SK-N-MC (cell line): ENCODE measurements at regions not wholly inside any gene's neighbourhood (a gene's known extent, or its start where the extent isn't known, plus 50 kb on each side); places are given as distances from the start of the nearest gene placed in this dataset.

Experiments used
- DNase-seq: peaks from one replicate; pipeline ENCODE4 v3.0.0-alpha.2; 2011; ENCODE audit warnings: low read depth, low spot score
- H3K27ac ChIP-seq: fragments of 200-600 bp; sonication (generic); 2 replicates; pipeline ENCODE4 v1.5.1; 2016; ENCODE audit warnings: mixed run types
- H3K36me3 ChIP-seq: fragments of 200-600 bp; sonication (generic); 2 replicates; pipeline ENCODE4 v1.6.1; 2017; ENCODE audit warnings: antibody characterized with exemption, low read length, mixed read lengths; ENCODE audit not compliant: insufficient read depth
- H3K4me3 ChIP-seq: fragments of 200-600 bp; sonication (generic); 2 replicates; pipeline ENCODE4 v1.5.1; 2016
- H3K9ac ChIP-seq: fragments of 200-600 bp; sonication (generic); 2 replicates; pipeline ENCODE4 v1.8.0; 2017; ENCODE audit warnings: mixed run types, mixed read lengths; ENCODE audit not compliant: insufficient read length
- H3K9me3 ChIP-seq: fragments of 200-600 bp; sonication (generic); 2 replicates; pipeline ENCODE4 v1.6.1; 2017; ENCODE audit warnings: low read depth, mild to moderate bottlenecking, antibody characterized with exemption, low read length, moderate library complexity, mixed read lengths
- EZH2 ChIP-seq: fragments of 200-600 bp; sonication (generic); IDR thresholded peaks from one replicate; pipeline ENCODE4 v1.6.1; 2017; ENCODE audit warnings: antibody characterized with exemption
- FOXP2 ChIP-seq: optimal IDR thresholded peaks from 2 replicates; pipeline ENCODE3; 2011; ENCODE audit warnings: mild to moderate bottlenecking, moderate library complexity; ENCODE audit not compliant: insufficient read depth; ENCODE audit errors: extremely low read length, control extremely low read depth
- POLR2AphosphoS5 ChIP-seq: IDR thresholded peaks from 2 replicates; pipeline ENCODE4 v1.6.1; 2012; ENCODE audit warnings: mild to moderate bottlenecking, low read depth, low read length, borderline replicate concordance

DNA sequence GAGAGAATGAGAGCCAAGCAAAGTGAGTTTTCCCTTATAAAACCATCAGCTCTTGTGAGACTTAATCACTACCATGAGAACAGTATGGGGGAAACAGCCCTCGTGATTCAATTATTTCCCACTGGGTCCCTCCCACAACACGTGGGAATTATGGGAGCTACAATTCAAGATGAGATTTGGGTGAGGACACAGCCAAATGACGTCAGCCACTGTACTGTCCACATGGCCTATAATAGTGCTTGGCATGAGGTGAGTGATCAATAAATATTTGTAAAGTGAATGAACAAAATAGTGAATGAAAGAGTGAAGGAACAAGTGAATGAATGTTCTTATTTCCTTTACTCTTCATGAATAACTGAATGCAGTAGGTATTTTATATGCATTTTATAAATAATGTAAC, 199.1 kb upstream of the GOT2 start:
- Histone ChIP-seq H3K4me3 (no peak overlapping the region), H3K27ac (no peak overlapping the region), H3K9ac (no peak overlapping the region), H3K36me3 (no peaks in the 10 kb centered on the region), H3K9me3 (no peaks in the 10 kb centered on the region)
- DNase-seq = no peak
- TF ChIP-seq FOXP2 (no peak), EZH2 (no peak), POLR2AphosphoS5 (no peak)

DNA sequence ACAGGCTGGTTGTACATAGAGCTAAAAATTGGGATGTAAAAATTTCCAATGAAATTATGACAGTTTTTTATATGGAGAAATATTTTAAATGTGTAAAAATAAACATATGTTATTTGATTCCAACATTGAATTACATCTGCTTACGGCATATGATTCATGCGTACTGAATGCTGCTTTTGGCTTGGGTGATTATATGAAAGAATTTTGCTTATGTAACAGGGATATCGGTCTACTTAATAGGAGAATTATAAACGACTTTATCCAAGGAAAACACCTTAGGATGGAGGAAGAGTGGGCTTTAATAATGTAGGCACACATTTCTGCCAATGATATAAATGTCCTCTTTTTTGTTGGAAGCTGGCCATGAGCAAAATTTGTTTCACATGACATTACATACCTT, 197.3 kb upstream of the GOT2 start:
- H3K27ac ChIP-seq = no peak overlapping the region
- H3K4me3 ChIP-seq = no peak overlapping the region
- TF ChIP-seq POLR2AphosphoS5 = no peak
- no peaks in the 10 kb centered on the region for H3K9me3 ChIP-seq
- H3K36me3 ChIP-seq = no peaks in the 10 kb centered on the region
- H3K9ac ChIP-seq = no peak overlapping the region
- no peak for DNase-seq

DNA sequence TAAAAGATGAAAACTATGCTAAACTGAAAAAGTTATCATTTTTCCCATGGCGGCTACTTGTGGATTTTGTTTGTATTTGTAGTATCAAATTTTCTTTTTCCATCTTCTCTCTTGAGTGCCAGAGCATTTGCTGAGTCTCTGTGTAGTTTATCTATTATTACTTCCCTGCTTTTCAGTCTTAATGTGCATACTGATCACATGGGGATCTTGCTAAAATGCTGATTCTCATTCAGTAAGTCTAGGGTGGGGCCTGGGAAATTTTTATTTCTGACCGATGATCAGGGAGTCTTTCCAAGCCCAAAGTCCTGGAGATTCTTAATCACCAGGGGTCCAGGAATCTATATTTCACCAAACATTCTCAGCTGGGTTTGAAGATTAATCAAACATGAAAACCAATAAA, 189.0 kb upstream of the GOT2 start:
- H3K9me3 ChIP-seq = no peaks in the 10 kb centered on the region
- no peak overlapping the region for H3K4me3 ChIP-seq
- no peak overlapping the region for H3K9ac ChIP-seq
- TF ChIP-seq POLR2AphosphoS5 (no peak), FOXP2 (no peak), EZH2 (no peak)
- H3K27ac ChIP-seq = no peak overlapping the region
- no peaks in the 10 kb centered on the region for H3K36me3 ChIP-seq
- no peak for DNase-seq

DNA sequence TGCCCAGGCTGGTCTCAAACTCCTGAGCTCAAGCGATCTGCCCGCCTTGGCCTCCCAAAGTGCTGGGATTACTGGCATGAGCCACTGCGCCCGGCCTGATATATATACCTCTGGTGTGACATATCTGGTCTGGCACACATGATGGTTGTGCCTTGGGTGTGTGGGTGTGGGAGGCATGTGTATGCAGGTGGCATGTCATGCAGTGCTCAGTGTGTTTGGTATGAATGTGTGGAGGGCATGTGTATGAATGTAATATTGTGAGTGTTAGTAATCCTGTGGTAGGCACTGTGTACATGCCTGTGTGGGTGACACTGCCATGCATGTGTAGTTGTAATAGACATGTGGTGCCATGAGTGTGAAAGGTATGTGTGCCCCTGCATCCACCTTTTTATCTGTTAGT, 179.3 kb upstream of the GOT2 start:
- TF ChIP-seq POLR2AphosphoS5 (no peak), FOXP2 (no peak), EZH2 (no peak)
- Histone ChIP-seq H3K9me3 (no peaks in the 10 kb centered on the region), H3K27ac (no peak overlapping the region), H3K9ac (no peak overlapping the region), H3K36me3 (no peaks in the 10 kb centered on the region), H3K4me3 (no peak overlapping the region)
- no peak for DNase-seq

DNA sequence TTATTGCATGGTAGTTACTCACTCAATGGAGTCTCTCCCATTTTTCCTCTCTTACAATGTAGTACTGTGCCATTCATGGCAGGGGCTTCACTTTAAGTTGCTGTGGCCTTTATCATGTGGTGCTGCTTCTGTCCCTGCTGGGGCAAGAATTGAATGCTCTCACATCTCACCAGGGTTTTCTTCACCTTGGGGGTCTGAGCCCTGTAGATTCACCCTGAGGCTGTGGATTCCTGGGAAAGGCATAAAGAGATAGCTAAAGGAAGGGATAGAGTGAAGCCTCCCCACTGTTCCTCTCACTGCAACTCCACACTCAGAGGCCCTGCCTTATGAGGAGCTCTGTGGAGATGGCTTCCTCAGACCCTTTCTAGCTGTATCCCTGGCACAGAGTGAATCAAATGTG, 178.5 kb upstream of the GOT2 start:
- no peak overlapping the region for H3K9ac ChIP-seq
- no peaks in the 10 kb centered on the region for H3K36me3 ChIP-seq
- H3K4me3 ChIP-seq = no peak overlapping the region
- H3K9me3 ChIP-seq = no peaks in the 10 kb centered on the region
- no peak for TF ChIP-seq POLR2AphosphoS5
- TF ChIP-seq FOXP2 = no peak
- no peak for TF ChIP-seq EZH2
- DNase-seq = no peak
- no peak overlapping the region for H3K27ac ChIP-seq

DNA sequence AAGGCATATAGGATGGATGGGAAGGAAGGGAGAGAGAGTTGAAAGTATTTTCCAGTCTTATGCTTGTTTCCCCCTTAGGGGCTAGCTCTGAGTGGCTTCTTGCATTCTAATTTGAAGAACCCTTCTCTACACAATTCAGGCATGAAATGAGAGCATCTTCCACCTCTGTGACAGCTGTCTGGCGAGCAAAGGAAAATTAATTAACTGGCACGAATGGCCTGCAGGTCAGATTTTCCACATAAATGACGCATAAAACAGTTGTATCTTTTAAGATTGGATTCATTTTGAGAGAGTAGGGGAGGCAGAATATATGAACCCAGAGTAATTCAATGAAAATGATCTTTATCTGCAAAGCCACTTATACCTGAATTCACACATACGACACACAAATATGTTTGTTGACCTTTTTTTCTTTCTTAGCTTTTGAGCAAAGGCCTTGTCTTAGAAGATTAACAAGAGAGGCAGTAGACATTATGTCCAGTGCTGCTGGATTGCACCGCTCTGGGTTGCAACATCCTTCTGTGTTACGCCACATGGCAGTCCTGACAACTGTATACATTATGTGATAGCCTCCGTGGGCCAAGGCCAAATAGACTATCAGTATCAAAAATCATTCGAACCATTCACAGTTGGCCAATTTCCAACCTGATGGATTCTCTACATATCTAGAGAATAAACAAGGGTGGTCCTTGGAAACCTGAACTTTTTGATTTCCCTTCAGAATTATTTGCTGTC, 173.0 kb upstream of the GOT2 start:
- Histone ChIP-seq H3K9me3 (no peaks in the 10 kb centered on the region), H3K4me3 (no peak overlapping the region), H3K27ac (no peak overlapping the region), H3K36me3 (no peaks in the 10 kb centered on the region), H3K9ac (no peak overlapping the region)
- TF ChIP-seq FOXP2 (no peak), EZH2 (no peak), POLR2AphosphoS5 (no peak)
- no peak for DNase-seq

DNA sequence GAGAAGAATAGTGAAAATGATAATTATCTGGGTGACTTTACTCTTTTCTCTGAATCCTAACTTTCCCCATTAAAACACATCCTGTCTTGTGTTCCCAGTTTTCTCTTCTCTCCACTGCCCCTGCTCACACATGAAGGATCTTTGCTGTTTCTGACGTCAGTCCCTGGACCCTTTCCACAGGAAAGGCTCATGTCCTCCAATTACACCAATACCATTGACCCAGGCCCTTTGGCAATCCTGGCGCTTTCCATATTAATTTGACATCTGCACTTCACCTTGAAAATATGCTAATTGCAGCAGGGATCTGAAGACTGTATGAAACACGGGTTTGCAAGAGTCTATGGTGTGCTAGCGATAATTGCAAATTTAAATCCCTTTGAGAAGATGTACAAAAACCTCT, 170.2 kb upstream of the GOT2 start:
- Histone ChIP-seq H3K9ac (no peak overlapping the region), H3K9me3 (no peaks in the 10 kb centered on the region), H3K36me3 (no peaks in the 10 kb centered on the region), H3K4me3 (no peak overlapping the region), H3K27ac (no peak overlapping the region)
- DNase-seq = no peak
- TF ChIP-seq EZH2 = no peak
- no peak for TF ChIP-seq FOXP2
- no peak for TF ChIP-seq POLR2AphosphoS5

DNA sequence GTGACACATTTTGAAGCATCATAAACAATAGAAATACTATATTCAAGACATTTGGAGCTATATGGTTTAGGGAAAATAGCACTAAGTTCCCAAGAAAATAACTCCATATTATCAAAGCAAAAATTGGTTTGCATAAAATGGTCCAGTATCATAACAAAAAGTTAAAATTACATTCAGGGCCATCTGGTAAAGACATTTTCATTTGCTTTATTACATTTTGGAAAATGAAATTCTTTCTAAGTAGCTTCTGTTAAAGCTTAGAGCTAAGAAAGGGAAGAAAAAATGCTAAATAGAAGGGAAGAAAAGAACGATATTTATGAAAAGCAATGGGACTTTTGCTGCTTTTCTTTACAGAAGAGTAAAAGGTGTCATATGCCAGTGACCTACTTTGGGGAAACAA, 155.4 kb upstream of the GOT2 start:
- Histone ChIP-seq H3K9ac (no peak overlapping the region), H3K4me3 (no peak overlapping the region), H3K27ac (no peak overlapping the region), H3K36me3 (no peaks in the 10 kb centered on the region), H3K9me3 (no peaks in the 10 kb centered on the region)
- TF ChIP-seq FOXP2 (no peak), POLR2AphosphoS5 (no peak), EZH2 (no peak)
- DNase-seq = no peak
